Heart left ventricle (tissue), 16 donors: ENCODE measurements at regions not wholly inside any gene's neighbourhood (a gene's known extent, or its start where the extent isn't known, plus 50 kb on each side); places are given as distances from the start of the nearest gene placed in this dataset.

Experiments used
- ATAC-seq, 4 donors: fragments of 200-7000 bp; cut with Tn5 transposase; one replicate each; pipeline ENCODE4 v1.9.1; 2020 to 2022; ENCODE audit warnings: moderate library complexity in 4 of 4, mild to moderate bottlenecking in 3 of 4, moderate number of reproducible peaks in 1 of 4
- DNase-seq, 5 donors: peaks; one replicate each; pipeline ENCODE4 v3.0.0-alpha.2; 2020
- H3K27ac ChIP-seq, 12 donors: fragments of 200-600 bp; sonication (generic) in 4 of 12; one replicate each; pipeline versions ENCODE4 v1.5.0 to v1.8.0; 2016 to 2022; ENCODE audit warnings: mild to moderate bottlenecking in 2 of 12
- H3K27me3 ChIP-seq, 9 donors: fragments of 200-600 bp; sonication (generic) in 2 of 9; one replicate each; pipeline versions ENCODE4 v1.5.1 to v1.8.0; 2016 to 2022; ENCODE audit warnings: mild to moderate bottlenecking in 3 of 9
- H3K36me3 ChIP-seq, 9 donors: fragments of 200-600 bp; sonication (generic) in 2 of 9; one replicate each; pipeline versions ENCODE4 v1.5.0 to v1.8.0; 2018 to 2022; ENCODE audit warnings: mild to moderate bottlenecking in 2 of 9
- H3K4me1 ChIP-seq, 12 donors: fragments of 200-600 bp; sonication (generic) in 4 of 12; one replicate each; pipeline versions ENCODE4 v1.5.0 to v1.8.0; 2016 to 2022; ENCODE audit warnings: mild to moderate bottlenecking in 3 of 12
- H3K4me3 ChIP-seq, 12 donors: fragments of 200-600 bp; sonication (generic) in 4 of 12; one replicate each; pipeline versions ENCODE4 v1.5.0 to v1.8.0; 2017 to 2022; ENCODE audit warnings: mild to moderate bottlenecking in 9 of 12, moderate library complexity in 4 of 12
- H3K9me3 ChIP-seq, 12 donors: fragments of 200-600 bp; sonication (generic) in 4 of 12; one replicate each; pipeline versions ENCODE4 v1.5.0 to v1.8.0; 2016 to 2022; ENCODE audit warnings: mild to moderate bottlenecking in 1 of 12
- POLR2A ChIP-seq, 2 donors: fragments of 450-650 bp; IDR thresholded peaks; one replicate each; pipeline ENCODE4 v1.6.1; 2017; ENCODE audit warnings: antibody characterized with exemption in 2 of 2, mild to moderate bottlenecking in 2 of 2, moderate library complexity in 2 of 2
- WGBS, 4 donors: extraction: QIAGEN DNeasy Blood & Tissue Kit in 2 of 4; methylation state at CpG; one replicate each; pipeline versions ENCODE4 v1.1.5 to v1.1.7; 2013 to 2018; 5-methylcytosine and 5-hydroxymethylcytosine counted together
- intact Hi-C, 10 donors: fragments of 100-400 bp; cut with DNase I; formaldehyde crosslinking; loops; one replicate each; pipeline versions ENCODE4 v1.11.1 to v1.14.2; 2022
- TF ChIP-seq, protein P1 (sequence below), 12 donors: fragments of 200-600 bp; sonication (generic) in 4 of 12; IDR thresholded peaks; one replicate each; pipeline versions ENCODE4 v1.5.0 to v1.8.0; 2018 to 2022; ENCODE audit warnings: antibody characterized with exemption in 12 of 12, mild to moderate bottlenecking in 5 of 12
- donor health status: ischemic (EF 13 %, LVEDD 7.1; RV severe dilation, severe dysfunction).
- donor health status: healthy with polysubstance abuse.
- donor health status: DM: no; HTN: yes; CAD: no.
- donor health status: DM: no; HTN: no; CAD: no.
- donor health status: ischemic (EF 25% LVEDD 6.9; RV normal size, moderate dysfunction).
- donor health status: ischemic (EF 25% LVEDD 5.7; RV mildly dilated, moderate dysfunction).
- donor health status: healthy.
- donor health status: DM: yes; HTN: yes; CAD: no.
- donor health status: ischemic (EF 35%, LVEDD 5.7; RV mildly dilated, moderate dysfunction).
- donor health status: nonischemic (EF 11% LVEDD 7.7; RV severe dilation, severe dysfunction).
- donor health status: DM: yes; HTN: yes; CAD: no.
- donor health status: PGD.
- donor health status: ischemic (EF 29% LVEDD 5.4; RV normal size, mild dysfunction).
- donor health status: nonischemic (EF 23%, LVEDD 6.1; RV moderate dilation, normal function).

DNA sequence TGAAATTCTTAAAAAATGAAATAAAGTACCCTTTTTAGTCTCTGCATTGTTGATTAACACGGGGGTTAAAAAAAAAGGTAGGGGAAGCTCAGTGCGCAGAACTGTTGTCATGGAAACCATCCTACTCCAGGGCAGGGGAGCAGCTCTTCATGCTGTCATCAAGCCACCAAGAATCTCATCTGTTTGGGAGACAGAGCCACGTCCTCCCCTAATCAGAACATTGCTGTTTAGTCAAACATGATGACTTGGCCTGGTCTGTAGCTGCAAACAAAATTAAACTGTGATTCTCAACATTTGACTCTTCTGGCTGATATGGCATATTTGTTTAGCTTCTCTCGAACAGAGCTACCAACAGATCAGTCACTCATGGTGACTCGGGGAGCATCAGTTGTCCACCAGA, 254.4 kb upstream of the KLF14 start:
- Histone ChIP-seq H3K9me3 (no peaks in the 10 kb centered on the region), H3K4me3 (no peak overlapping the region), H3K27me3 (no peaks in the 10 kb centered on the region), H3K36me3 (peaks cover 0 to 26% (median 7%) of the 10 kb centered on the region in 9 donors), H3K27ac (peak overlapping the region in 5 of 12 donors; percentile 4 to 20 (median 7)), H3K4me1 (peaks cover 4 to 89% (median 64%) of the 10 kb centered on the region in 12 donors)
- no peak for DNase-seq
- TF ChIP-seq POLR2A (IDR thresholded peaks at IDR 0.05): no peak
- TF ChIP-seq, protein P1, sequence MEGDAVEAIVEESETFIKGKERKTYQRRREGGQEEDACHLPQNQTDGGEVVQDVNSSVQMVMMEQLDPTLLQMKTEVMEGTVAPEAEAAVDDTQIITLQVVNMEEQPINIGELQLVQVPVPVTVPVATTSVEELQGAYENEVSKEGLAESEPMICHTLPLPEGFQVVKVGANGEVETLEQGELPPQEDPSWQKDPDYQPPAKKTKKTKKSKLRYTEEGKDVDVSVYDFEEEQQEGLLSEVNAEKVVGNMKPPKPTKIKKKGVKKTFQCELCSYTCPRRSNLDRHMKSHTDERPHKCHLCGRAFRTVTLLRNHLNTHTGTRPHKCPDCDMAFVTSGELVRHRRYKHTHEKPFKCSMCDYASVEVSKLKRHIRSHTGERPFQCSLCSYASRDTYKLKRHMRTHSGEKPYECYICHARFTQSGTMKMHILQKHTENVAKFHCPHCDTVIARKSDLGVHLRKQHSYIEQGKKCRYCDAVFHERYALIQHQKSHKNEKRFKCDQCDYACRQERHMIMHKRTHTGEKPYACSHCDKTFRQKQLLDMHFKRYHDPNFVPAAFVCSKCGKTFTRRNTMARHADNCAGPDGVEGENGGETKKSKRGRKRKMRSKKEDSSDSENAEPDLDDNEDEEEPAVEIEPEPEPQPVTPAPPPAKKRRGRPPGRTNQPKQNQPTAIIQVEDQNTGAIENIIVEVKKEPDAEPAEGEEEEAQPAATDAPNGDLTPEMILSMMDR (IDR thresholded peaks at IDR 0.05): no peak
- 33 to 47% (median 35%) methylated on average over 5 of the region's 5 CpGs for WGBS, 4 donors
- intact Hi-C loops: loop anchor here in 2 of 10 donors (10.0 kb wide), 2 partner anchors 46 to 436 kb away; no protein-coding TSS in a partner anchor
- ATAC-seq: no peak

DNA sequence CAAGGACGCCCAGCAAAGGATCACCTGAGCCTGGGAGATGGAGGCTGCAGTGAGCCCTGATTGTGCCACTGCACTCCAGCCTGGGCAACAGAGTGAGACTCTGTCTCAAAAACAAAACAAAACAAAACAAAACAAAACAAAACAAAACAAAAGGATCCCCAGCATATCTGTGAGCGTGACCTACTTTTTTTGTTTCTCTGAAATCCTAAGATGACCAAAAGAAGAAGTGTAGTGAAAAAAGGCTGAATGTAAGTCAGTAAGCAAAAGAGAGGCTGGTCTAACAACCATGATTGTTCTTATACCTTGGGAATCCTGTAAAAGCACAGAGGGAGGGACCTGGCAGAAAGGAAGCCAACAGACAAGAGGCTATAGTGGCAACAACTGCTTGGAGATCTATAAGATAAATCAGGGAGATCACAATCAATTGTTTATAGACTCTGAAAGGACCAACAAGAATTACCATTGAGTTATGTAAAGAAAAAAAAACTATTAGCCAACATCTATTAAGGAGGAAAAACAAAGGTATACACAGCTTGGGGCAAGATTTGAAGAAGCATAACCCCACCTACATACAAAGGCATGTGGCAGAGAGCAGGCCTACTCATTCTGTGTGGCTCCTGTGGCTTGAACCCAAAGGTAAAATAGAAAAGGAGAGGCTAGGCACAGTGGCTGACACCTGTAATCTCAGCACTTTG, 255.2 kb upstream of the KLF14 start:
- ATAC-seq: no peak
- H3K27me3 ChIP-seq: no peaks in the 10 kb centered on the region
- no peak overlapping the region for H3K4me3 ChIP-seq
- peaks cover 0 to 20% (median 0%) of the 10 kb centered on the region in 9 donors for H3K36me3 ChIP-seq
- 79 to 84% (median 82%) methylated on average over 2 of the region's 2 CpGs for WGBS, 4 donors
- intact Hi-C loops: loop anchor here in 2 of 10 donors (10.0 kb wide), 2 partner anchors 46 to 436 kb away; no protein-coding TSS in a partner anchor
- no peaks in the 10 kb centered on the region for H3K9me3 ChIP-seq
- no peak for DNase-seq
- TF ChIP-seq POLR2A (IDR thresholded peaks at IDR 0.05): no peak
- TF ChIP-seq, protein P1 (IDR thresholded peaks at IDR 0.05): no peak
- peak overlapping the region in 4 of 12 donors; percentile 4 to 30 (median 13) for H3K27ac ChIP-seq
- H3K4me1 ChIP-seq: peaks cover 4 to 91% (median 69%) of the 10 kb centered on the region in 12 donors

- intact Hi-C loops: no loop called here
- peaks cover 0 to 19% (median 0%) of the 10 kb centered on the region in 9 donors for H3K36me3 ChIP-seq
Observed at GRCh38 chr7:130990178-130990832, 256.3 kb upstream of the KLF14 start.

More at GRCh38 chr7:130990178-130990832, 256.3 kb upstream of the KLF14 start:
- Histone ChIP-seq H3K27ac (peak overlapping the region in 2 of 12 donors; percentile 3 to 4), H3K9me3 (no peaks in the 10 kb centered on the region), H3K27me3 (no peaks in the 10 kb centered on the region), H3K4me1 (peaks cover 8 to 93% (median 73%) of the 10 kb centered on the region in 12 donors), H3K4me3 (no peak overlapping the region)
- TF ChIP-seq POLR2A (IDR thresholded peaks at IDR 0.05): no peak
- TF ChIP-seq, protein P1 (IDR thresholded peaks at IDR 0.05): no peak
- WGBS, 4 donors: 62 to 73% (median 68%) methylated on average over 15 to 16 of the region's 16 CpGs
- DNase-seq (no peak), ATAC-seq (peak in 2 of 4 donors; percentile 31 to 38)
